ENCODE measurements at regions not wholly inside any gene's neighbourhood (a gene's known extent, or its start where the extent isn't known, plus 50 kb on each side); places are given as distances from the start of the nearest gene placed in this dataset.

GRCh38 chr12:100069795-100070194, 72.9 kb downstream of the BLTP3B start:
- TF ChIP-seq CTCF (IDR thresholded peaks at IDR 0.05) (no peak), POLR2A (IDR thresholded peaks at IDR 0.05; ENCODE audit: low read depth) (no peak), POLR2AphosphoS5 (IDR thresholded peaks at IDR 0.05) (no peak)
